ENCODE measurements at regions not wholly inside any gene's neighbourhood (a gene's known extent, or its start where the extent isn't known, plus 50 kb on each side); places are given as distances from the start of the nearest gene placed in this dataset.

GRCh38 chr6:43989581-43990146 lies 137.6 kb downstream of the MRPL14 start (continued):
- TF ChIP-seq MTERF4 (CRISPR knock-in tag; IDR thresholded peaks at IDR 0.05): 0 out of 2 replicates have a peak, but pooled peaks have one; percentile 0
- 0 out of 2 replicates have a peak, but pooled peaks have one; percentile 30 for TF ChIP-seq RELA (CRISPR knock-in tag; IDR thresholded peaks at IDR 0.05)
- no peak for TF ChIP-seq ZNF20 (CRISPR knock-in tag; IDR thresholded peaks at IDR 0.05)
- no peak; the same call in 1 of the 2 replicates for TF ChIP-seq ZNF543 (CRISPR knock-in tag; IDR thresholded peaks at IDR 0.05)
- peak; percentile 77 for TF ChIP-seq ZNF687 (CRISPR knock-in tag; IDR thresholded peaks at IDR 0.05)
- 0 out of 2 replicates have a peak, but pooled peaks have one; percentile 21 for TF ChIP-seq ELF3 (CRISPR knock-in tag; IDR thresholded peaks at IDR 0.05)
- TF ChIP-seq TBL1XR1 (IDR thresholded peaks at IDR 0.05; ENCODE audit: borderline replicate concordance, low read length, partially characterized antibody): no peak
- TF ChIP-seq ZBTB46 (CRISPR knock-in tag; IDR thresholded peaks at IDR 0.05; ENCODE audit: borderline replicate concordance): no peak
- TF ChIP-seq ZMAT3 (CRISPR knock-in tag; conservative IDR thresholded peaks at IDR 0.05): peak; percentile 62; the same call in 1 of the 2 replicates
- TF ChIP-seq RARA (CRISPR knock-in tag; IDR thresholded peaks at IDR 0.05): peak; percentile 8; the same call in 1 of the 2 replicates
- no peak for TF ChIP-seq ZNF607 (CRISPR knock-in tag; IDR thresholded peaks at IDR 0.05; ENCODE audit: borderline replicate concordance)
- 0 out of 2 replicates have a peak, but pooled peaks have one; percentile 65 for TF ChIP-seq ZNF512B (CRISPR knock-in tag; IDR thresholded peaks at IDR 0.05; ENCODE audit: borderline replicate concordance)
- TF ChIP-seq HNRNPL (IDR thresholded peaks at IDR 0.05; ENCODE audit: low read depth, low read length): no peak
- peak; percentile 22 for TF ChIP-seq ZNF883 (CRISPR knock-in tag; IDR thresholded peaks at IDR 0.05; ENCODE audit: not compliant biosample characterization)
- TF ChIP-seq TFAP4 (IDR thresholded peaks at IDR 0.05; ENCODE audit: borderline replicate concordance, low read depth): 0 out of 2 replicates have a peak, but pooled peaks have one; percentile 16
- TF ChIP-seq ZNF746 (CRISPR knock-in tag; IDR thresholded peaks at IDR 0.05): no peak
- no peak for TF ChIP-seq HMG20A (CRISPR knock-in tag; IDR thresholded peaks at IDR 0.05; ENCODE audit: borderline replicate concordance)
- TF ChIP-seq RNF2 (conservative IDR thresholded peaks at IDR 0.05; ENCODE audit: low read depth): peak; percentile 61; the same call in 1 of the 2 replicates
- TF ChIP-seq HOXA9 (CRISPR knock-in tag; IDR thresholded peaks at IDR 0.05; ENCODE audit: borderline replicate concordance): no peak
